Liver (tissue), 3 donors: ENCODE measurements at regions not wholly inside any gene's neighbourhood (a gene's known extent, or its start where the extent isn't known, plus 50 kb on each side); places are given as distances from the start of the nearest gene placed in this dataset.

Experiments used
- ATF3 ChIP-seq: IDR thresholded peaks from 2 replicates; pipeline ENCODE4 v1.6.1; 2016; ENCODE audit warnings: antibody characterized with exemption
- CTCF ChIP-seq: fragments of 150-350 bp; IDR thresholded peaks from 2 replicates; pipeline ENCODE4 v1.5.1; 2017; ENCODE audit warnings: improper control_type of control experiment, low read depth, low read length; ENCODE audit not compliant: missing input control
- GABPA ChIP-seq, 2 donors: IDR thresholded peaks in 1 of 2; conservative IDR thresholded peaks in 1 of 2; 2 replicates each; pipeline ENCODE4 v1.6.1; 2016; ENCODE audit warnings: antibody characterized with exemption in 2 of 2, mild to moderate bottlenecking in 1 of 2, moderate library complexity in 1 of 2
- RAD21 ChIP-seq, 2 donors: IDR thresholded peaks; 2 replicates each; pipeline ENCODE4 v1.6.1; 2016; ENCODE audit warnings: antibody characterized with exemption in 2 of 2, mild to moderate bottlenecking in 2 of 2
- SP1 ChIP-seq: IDR thresholded peaks from 2 replicates; pipeline ENCODE4 v1.6.1; 2018; ENCODE audit warnings: antibody characterized with exemption, mild to moderate bottlenecking
- YY1 ChIP-seq: IDR thresholded peaks from 2 replicates; pipeline ENCODE4 v1.6.1; 2016; ENCODE audit warnings: antibody characterized with exemption, mild to moderate bottlenecking
- donor health status: healthy.
- donor health status: healthy.

- TF ChIP-seq CTCF (no peak), SP1 (no peak), RAD21 (IDR thresholded peaks at IDR 0.05) (no peak), YY1 (no peak), GABPA (IDR thresholded peaks at IDR 0.05 in 1 of 2, conservative IDR thresholded peaks at IDR 0.05 in 1 of 2) (no peak), ATF3 (no peak)
Measured at GRCh38 chr6:1545654-1546053, 64.1 kb upstream of the FOXC1 start.
